Neural progenitor cell (in vitro differentiated cells): ENCODE measurements at regions not wholly inside any gene's neighbourhood (a gene's known extent, or its start where the extent isn't known, plus 50 kb on each side); places are given as distances from the start of the nearest gene placed in this dataset.

Experiments
- EZH2 ChIP-seq: fragments of 200-600 bp; sonication (generic); IDR thresholded peaks from 2 replicates; pipeline ENCODE4 v1.6.1; 2017; ENCODE audit warnings: antibody characterized with exemption, mild to moderate bottlenecking, moderate library complexity
- TF ChIP-seq, protein P1 (sequence below): fragments of 200-600 bp; sonication (generic); IDR thresholded peaks from 2 replicates; pipeline ENCODE4 v1.5.1; 2017; ENCODE audit warnings: antibody characterized with exemption, mild to moderate bottlenecking

GRCh38 chr6:113588646-113589045 lies 268.5 kb upstream of the MARCKS start:
- TF ChIP-seq, protein P1, sequence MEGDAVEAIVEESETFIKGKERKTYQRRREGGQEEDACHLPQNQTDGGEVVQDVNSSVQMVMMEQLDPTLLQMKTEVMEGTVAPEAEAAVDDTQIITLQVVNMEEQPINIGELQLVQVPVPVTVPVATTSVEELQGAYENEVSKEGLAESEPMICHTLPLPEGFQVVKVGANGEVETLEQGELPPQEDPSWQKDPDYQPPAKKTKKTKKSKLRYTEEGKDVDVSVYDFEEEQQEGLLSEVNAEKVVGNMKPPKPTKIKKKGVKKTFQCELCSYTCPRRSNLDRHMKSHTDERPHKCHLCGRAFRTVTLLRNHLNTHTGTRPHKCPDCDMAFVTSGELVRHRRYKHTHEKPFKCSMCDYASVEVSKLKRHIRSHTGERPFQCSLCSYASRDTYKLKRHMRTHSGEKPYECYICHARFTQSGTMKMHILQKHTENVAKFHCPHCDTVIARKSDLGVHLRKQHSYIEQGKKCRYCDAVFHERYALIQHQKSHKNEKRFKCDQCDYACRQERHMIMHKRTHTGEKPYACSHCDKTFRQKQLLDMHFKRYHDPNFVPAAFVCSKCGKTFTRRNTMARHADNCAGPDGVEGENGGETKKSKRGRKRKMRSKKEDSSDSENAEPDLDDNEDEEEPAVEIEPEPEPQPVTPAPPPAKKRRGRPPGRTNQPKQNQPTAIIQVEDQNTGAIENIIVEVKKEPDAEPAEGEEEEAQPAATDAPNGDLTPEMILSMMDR: no peak
- no peak for TF ChIP-seq EZH2
